Heart right ventricle (tissue), 16 donors: ENCODE measurements at regions not wholly inside any gene's neighbourhood (a gene's known extent, or its start where the extent isn't known, plus 50 kb on each side); places are given as distances from the start of the nearest gene placed in this dataset.

ENCODE experiments used
- ATAC-seq, 8 donors: fragments of 200-7000 bp; cut with Tn5 transposase; one replicate each; pipeline ENCODE4 v1.9.1; 2020; ENCODE audit warnings: mild to moderate bottlenecking in 8 of 8, moderate library complexity in 8 of 8, moderate number of reproducible peaks in 1 of 8
- DNase-seq, 2 donors: peaks; one replicate each; pipeline ENCODE4 v3.0.0-alpha.2; 2020
- H3K27ac ChIP-seq, 10 donors: fragments of 200-600 bp; sonication (generic) in 2 of 10; one replicate each; pipeline versions ENCODE4 v1.5.0 to v1.8.0; 2020 to 2022; ENCODE audit warnings: mild to moderate bottlenecking in 3 of 10
- H3K27me3 ChIP-seq, 7 donors: fragments of 200-600 bp; one replicate each; pipeline ENCODE4 v1.8.0; 2021 to 2022; ENCODE audit warnings: mild to moderate bottlenecking in 2 of 7
- H3K36me3 ChIP-seq, 9 donors: fragments of 200-600 bp; sonication (generic) in 1 of 9; one replicate each; pipeline versions ENCODE4 v1.5.0 to v1.8.0; 2020 to 2022; ENCODE audit warnings: mild to moderate bottlenecking in 2 of 9
- H3K4me1 ChIP-seq, 9 donors: fragments of 200-600 bp; sonication (generic) in 1 of 9; one replicate each; pipeline versions ENCODE4 v1.5.0 to v1.8.0; 2020 to 2022; ENCODE audit warnings: mild to moderate bottlenecking in 4 of 9
- H3K4me3 ChIP-seq, 10 donors: fragments of 200-600 bp; sonication (generic) in 2 of 10; one replicate each; pipeline versions ENCODE4 v1.5.0 to v1.8.0; 2020 to 2022; ENCODE audit warnings: mild to moderate bottlenecking in 7 of 10, moderate library complexity in 2 of 10
- H3K9me3 ChIP-seq, 11 donors: fragments of 200-600 bp in 10 of 11; sonication (generic) in 2 of 11; one replicate each; pipeline versions ENCODE4 v1.5.0 to v1.8.0; 2013 to 2022; ENCODE audit warnings: mild to moderate bottlenecking in 2 of 11, control low read depth in 1 of 11, moderate library complexity in 1 of 11
- CTCF ChIP-seq, 9 donors: fragments of 200-600 bp; sonication (generic) in 2 of 9; IDR thresholded peaks; one replicate each; pipeline versions ENCODE4 v1.5.0 to v1.8.0; 2021 to 2022; ENCODE audit warnings: antibody characterized with exemption in 9 of 9, mild to moderate bottlenecking in 5 of 9, moderate library complexity in 1 of 9
- WGBS, 2 donors: extraction: QIAGEN DNeasy Blood & Tissue Kit; methylation state at CpG; one replicate each; pipeline ENCODE4 v1.1.7; 2013; ENCODE audit warnings: inconsistent platforms in 1 of 2; 5-methylcytosine and 5-hydroxymethylcytosine counted together
- intact Hi-C, 10 donors: fragments of 100-400 bp; cut with DNase I; formaldehyde crosslinking; loops; one replicate each; pipeline versions ENCODE4 v1.11.1 to v1.14.2; 2022
- donor health status: Arrhythmogenic right ventricular cardiomyopathy.
- donor health status: ischemic (EF 13 %, LVEDD 7.1; RV severe dilation, severe dysfunction).
- donor health status: healthy with polysubstance abuse.
- donor health status: DM: no; HTN: yes; CAD: no.
- donor health status: DM: no; HTN: no; CAD: no.
- donor health status: ischemic (EF 25% LVEDD 6.9; RV normal size, moderate dysfunction).
- donor health status: ischemic (EF 25% LVEDD 5.7; RV mildly dilated, moderate dysfunction).
- donor health status: healthy.
- donor health status: DM: yes; HTN: yes; CAD: no.
- donor health status: Ischemic cardiomyopathy.
- donor health status: ischemic (EF 35%, LVEDD 5.7; RV mildly dilated, moderate dysfunction).
- donor health status: nonischemic (EF 11% LVEDD 7.7; RV severe dilation, severe dysfunction).
- donor health status: DM: yes; HTN: yes; CAD: no.
- donor health status: PGD.
- donor health status: ischemic (EF 29% LVEDD 5.4; RV normal size, mild dysfunction).
- donor health status: nonischemic (EF 23%, LVEDD 6.1; RV moderate dilation, normal function).

DNA sequence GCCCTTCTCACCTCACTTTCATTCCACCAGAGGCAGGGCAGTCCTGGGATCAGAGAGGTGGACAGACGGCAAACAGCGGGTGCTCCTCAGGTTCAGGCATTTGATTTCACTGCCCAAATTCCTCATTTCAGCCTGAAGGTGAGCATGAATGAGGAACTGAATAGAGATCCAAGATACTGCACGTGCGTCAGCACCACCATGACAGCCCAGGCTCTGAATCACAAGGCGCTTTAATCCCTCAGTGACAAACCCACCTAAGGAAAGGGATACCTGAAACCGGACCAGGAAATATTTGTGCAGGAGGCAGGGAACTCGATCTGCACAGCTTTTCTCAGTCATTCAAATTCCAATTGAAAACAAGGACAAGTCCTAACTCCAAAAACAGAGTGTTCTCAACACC lies 174.8 kb upstream of the HEY2 start:
- H3K9me3 ChIP-seq, result no peaks in the 10 kb centered on the region
- peaks cover 0 to 4% (median 0%) of the 10 kb centered on the region in 7 donors for H3K27me3 ChIP-seq
- no peak for DNase-seq
- no peak overlapping the region for H3K4me3 ChIP-seq
- no peak for ATAC-seq
- no peak for TF ChIP-seq CTCF (IDR thresholded peaks at IDR 0.05)
- H3K27ac ChIP-seq, result no peak overlapping the region
- intact Hi-C loops, result no loop called here
- no peaks in the 10 kb centered on the region for H3K36me3 ChIP-seq
- 79 to 92% methylated on average over 7 of the region's 7 CpGs for WGBS, 2 donors
- H3K4me1 ChIP-seq, result no peaks in the 10 kb centered on the region

GRCh38 chr6:125577124-125577662 lies 172.2 kb upstream of the HEY2 start:
- Histone ChIP-seq H3K27me3 (peaks cover 0 to 4% (median 0%) of the 10 kb centered on the region in 7 donors), H3K4me3 (no peak overlapping the region), H3K9me3 (no peaks in the 10 kb centered on the region), H3K27ac (no peak overlapping the region), H3K4me1 (no peaks in the 10 kb centered on the region), H3K36me3 (no peaks in the 10 kb centered on the region)
- no peak for DNase-seq
- ATAC-seq, result no peak
- intact Hi-C loops, result no loop called here
- no peak for TF ChIP-seq CTCF (IDR thresholded peaks at IDR 0.05)
- WGBS, 2 donors, result 84 to 95% methylated on average over 3 of the region's 3 CpGs

- 27% methylated on average over 9 of the region's 9 CpGs for WGBS, 2 donors
- intact Hi-C loops, result loop anchor here in 3 of 10 donors (10.0 kb wide), 3 partner anchors 160 to 270 kb away; partner anchors contain the start of gene HEY2 (in 1 of the 3)
- H3K4me3 ChIP-seq, result no peak overlapping the region
- peaks cover 0 to 3% (median 0%) of the 10 kb centered on the region in 7 donors for H3K27me3 ChIP-seq
- peak overlapping the region in 9 of 10 donors; percentile 45 to 77 (median 58) for H3K27ac ChIP-seq
- peaks cover 0 to 30% (median 4%) of the 10 kb centered on the region in 9 donors for H3K4me1 ChIP-seq
- no peaks in the 10 kb centered on the region for H3K9me3 ChIP-seq
- H3K36me3 ChIP-seq, result no peaks in the 10 kb centered on the region
- peak; percentile 44 to 60 for DNase-seq
- TF ChIP-seq CTCF (IDR thresholded peaks at IDR 0.05), result peak in 5 of 9 donors; percentile 11 to 57 (median 46)
- ATAC-seq, result peak; percentile 81 to 97 (median 93)
These were observed 164.9 kb upstream of the HEY2 start for GRCh38 chr6:125584468-125584939.

DNA sequence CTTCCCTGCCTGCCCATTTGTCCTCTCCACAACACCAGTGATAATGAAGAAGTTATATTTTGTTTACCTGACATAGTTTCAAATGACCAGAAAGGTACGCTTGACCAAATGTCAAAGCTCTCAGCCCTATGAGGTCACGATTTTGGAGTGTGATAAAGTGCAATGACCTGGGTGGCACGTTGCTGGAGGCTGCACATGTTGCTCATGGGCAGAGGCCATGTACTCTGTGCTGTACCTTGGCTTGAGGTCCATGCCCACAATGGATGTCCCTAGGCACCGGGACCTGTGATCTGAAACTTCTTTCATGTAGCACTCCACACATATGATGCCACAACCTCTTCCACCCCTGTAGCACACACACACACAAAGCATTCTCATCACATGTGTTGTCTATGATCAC lies 164.0 kb upstream of the HEY2 start:
- DNase-seq, result no peak
- no peak overlapping the region for H3K4me3 ChIP-seq
- 80 to 87% methylated on average over 4 of the region's 4 CpGs for WGBS, 2 donors
- ATAC-seq, result no peak
- peaks cover 0 to 30% (median 4%) of the 10 kb centered on the region in 9 donors for H3K4me1 ChIP-seq
- no peak for TF ChIP-seq CTCF (IDR thresholded peaks at IDR 0.05)
- H3K9me3 ChIP-seq, result no peaks in the 10 kb centered on the region
- intact Hi-C loops, result loop anchor here in 7 of 10 donors (5.0 to 10.0 kb wide), 6 partner anchors 87 to 271 kb away; partner anchors contain the start of gene HEY2 (in 5 of the 7)
- no peaks in the 10 kb centered on the region for H3K36me3 ChIP-seq
- no peak overlapping the region for H3K27ac ChIP-seq
- peaks cover 0 to 3% (median 0%) of the 10 kb centered on the region in 7 donors for H3K27me3 ChIP-seq
